GM19324 (cell line): ENCODE measurements at regions not wholly inside any gene's neighbourhood (a gene's known extent, or its start where the extent isn't known, plus 50 kb on each side); places are given as distances from the start of the nearest gene placed in this dataset.
"Not testable (repeated sequence)": the region's sequence is repeated elsewhere in the genome, so short reads cannot be mapped to it uniquely, and the experiment has no call there.

Experiments
- ATAC-seq: cut with Tn5 transposase; IDR thresholded peaks from one replicate; pipeline ENCODE4 v1.9.1; 2021; ENCODE audit warnings: mild to moderate bottlenecking, moderate library complexity; ENCODE audit not compliant: unreplicated experiment, low FRiP score

GRCh38 chr17:70423562-70423961, 254.2 kb downstream of the KCNJ2 start:
- no peak for ATAC-seq

DNA sequence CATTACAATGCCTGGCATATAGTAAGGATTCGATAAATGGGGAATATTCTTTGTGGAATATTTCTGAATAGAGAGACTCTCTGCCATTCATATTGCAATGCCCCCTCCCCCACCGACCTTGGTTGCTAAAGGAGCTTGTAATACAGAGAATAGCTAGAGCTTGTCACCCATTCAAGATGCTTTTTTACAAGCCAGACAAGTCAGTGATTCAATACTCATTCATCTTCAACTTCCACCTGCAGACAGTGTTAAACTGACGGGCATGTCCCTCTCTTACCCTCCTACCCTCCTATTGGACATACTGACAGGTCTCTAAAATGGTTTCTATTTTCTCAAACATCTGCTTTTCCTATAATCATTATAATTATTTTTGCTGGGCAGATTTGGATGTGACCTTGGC, 257.4 kb downstream of the KCNJ2 start:
- no peak for ATAC-seq

DNA sequence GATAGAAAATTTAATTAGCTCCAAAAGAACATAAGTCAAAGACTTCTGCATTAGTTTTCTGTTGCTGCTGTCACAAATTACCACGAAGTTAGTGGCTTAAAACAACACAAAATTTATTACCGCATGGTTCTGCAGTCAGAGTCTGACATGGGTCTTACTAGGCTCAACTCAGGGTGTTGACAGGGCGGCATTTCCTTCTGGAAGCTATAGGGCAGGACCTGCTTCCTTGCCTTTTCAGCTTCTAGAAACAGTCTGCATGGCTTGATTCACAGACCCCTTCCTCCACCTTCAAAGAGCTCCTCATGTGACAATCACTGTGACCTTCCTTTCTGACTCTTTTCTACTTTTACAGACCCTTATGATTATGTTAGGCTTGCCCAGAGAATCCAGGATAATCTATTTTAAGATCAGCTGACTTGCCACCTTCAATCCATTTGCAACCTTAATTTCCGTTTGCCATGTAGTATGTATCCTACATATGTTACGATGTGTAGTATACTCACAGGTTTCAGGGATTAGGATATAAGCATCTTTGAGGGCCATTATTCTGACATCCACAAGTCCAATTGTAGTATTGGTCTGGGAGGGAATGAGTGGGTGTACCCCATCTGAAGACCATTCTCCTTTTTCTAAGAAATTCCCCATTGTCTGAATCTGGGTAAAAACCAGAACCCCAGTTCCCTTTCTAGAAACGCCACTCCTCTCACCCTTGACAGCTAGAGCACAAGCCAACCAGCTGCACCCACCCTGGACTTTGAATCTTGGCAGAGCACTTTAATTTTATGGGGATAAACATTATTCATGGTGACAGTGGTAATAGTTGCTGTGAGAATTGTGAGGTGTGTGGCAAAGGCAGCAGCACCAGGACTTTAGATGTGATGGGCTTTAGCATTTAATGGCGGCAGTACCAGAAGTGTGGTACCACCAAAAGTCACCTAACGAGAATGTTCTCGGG, 265.5 kb downstream of the KCNJ2 start:
- no peak for ATAC-seq

GRCh38 chr17:70437656-70438055, 268.3 kb downstream of the KCNJ2 start:
- ATAC-seq: no peak

DNA sequence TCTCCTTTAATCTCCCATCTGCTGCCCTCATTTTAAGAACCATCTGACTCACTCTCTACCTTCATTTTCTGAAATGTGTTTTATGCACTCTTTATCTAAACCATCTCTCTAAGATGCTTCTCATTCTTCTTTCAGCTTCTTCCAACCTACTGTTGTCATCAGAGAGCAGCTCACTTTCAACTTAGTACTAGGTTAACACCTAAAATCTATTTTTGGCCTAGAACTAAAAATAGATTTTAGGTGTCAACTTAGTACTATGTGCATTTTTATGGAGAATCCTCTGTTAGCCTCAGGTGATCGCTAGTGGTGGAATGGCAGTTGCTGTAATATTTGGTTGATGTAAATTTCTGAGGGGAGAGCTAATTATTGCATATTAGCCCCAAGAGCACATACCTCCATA, 277.1 kb downstream of the KCNJ2 start:
- ATAC-seq: no peak

DNA sequence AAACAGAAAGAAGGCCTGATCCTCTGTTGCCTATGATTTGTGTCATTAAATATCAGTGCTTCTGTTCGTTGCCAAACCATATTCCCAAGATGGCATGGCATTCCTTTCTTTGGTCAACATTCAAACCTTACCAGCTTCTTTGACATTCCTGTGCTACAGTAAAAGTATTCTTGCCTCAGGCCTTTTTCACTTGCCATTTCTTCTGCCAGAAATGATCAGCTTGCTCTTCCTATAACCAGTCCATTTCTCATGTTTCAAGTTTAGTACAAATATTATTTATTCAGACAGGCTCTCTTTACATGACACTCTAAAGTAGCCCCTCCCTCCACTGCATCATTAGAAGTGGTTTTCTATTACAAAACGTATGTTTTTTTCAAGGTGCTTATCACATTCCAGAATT, 278.3 kb downstream of the KCNJ2 start:
- no peak for ATAC-seq

- not testable (repeated sequence) for ATAC-seq
Observed at GRCh38 chr17:70453075-70453474, 283.7 kb downstream of the KCNJ2 start.

GRCh38 chr17:70454377-70454776, 285.0 kb downstream of the KCNJ2 start:
- ATAC-seq: no peak

- ATAC-seq: no peak
Observed at GRCh38 chr17:70454908-70455307, 285.6 kb downstream of the KCNJ2 start.

DNA sequence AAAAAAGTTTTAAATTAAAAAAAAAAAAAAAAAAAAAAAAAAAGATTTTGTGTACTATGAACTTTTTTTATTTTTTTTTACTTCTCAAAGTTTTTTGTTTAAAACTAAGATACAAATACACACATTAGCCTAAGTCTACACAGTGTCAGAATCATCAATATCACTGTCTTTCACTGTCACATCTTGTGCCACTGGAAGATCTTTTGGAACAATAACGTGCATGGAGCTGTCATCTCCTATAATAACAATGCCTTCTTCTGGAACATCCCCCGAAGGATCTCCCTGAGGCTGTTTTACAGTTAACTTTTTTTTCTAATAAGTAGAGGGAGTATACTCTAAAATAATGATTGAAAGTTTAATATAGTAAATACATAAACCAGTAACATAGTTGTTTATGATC, 295.7 kb downstream of the KCNJ2 start:
- ATAC-seq: no peak

DNA sequence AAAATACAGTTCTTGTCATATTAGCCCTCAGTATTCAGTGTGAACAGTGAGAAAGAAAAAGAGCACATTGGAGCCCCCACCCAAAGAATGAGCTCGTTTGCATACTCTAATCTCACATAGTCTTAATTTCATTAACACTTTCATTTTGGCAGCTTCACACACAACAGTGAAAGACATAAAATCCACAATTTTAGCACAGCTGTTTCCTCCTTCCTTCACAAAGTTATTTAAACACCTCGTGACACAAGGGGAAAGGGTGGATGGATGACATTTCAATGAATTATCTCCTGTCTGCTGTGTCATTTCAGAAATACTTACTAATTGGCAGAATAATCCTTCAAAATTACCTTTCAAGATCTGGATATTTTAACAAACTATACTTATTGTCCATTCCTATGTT, 299.3 kb downstream of the KCNJ2 start:
- no peak for ATAC-seq

- ATAC-seq: no peak
Observed at GRCh38 chr17:70473049-70473448, 303.7 kb downstream of the KCNJ2 start.

- ATAC-seq: no peak
Observed at GRCh38 chr17:70476368-70476767, 307.0 kb downstream of the KCNJ2 start.

GRCh38 chr17:70478902-70479301, 309.6 kb downstream of the KCNJ2 start:
- no peak for ATAC-seq

- ATAC-seq: no peak
Observed at GRCh38 chr17:70479779-70480178, 310.4 kb downstream of the KCNJ2 start.

GRCh38 chr17:70483624-70484023, 314.3 kb downstream of the KCNJ2 start:
- no peak for ATAC-seq

- no peak for ATAC-seq
Observed at GRCh38 chr17:70484050-70484449, 314.7 kb downstream of the KCNJ2 start.

- no peak for ATAC-seq
Observed at GRCh38 chr17:70484496-70484895, 315.2 kb downstream of the KCNJ2 start.

DNA sequence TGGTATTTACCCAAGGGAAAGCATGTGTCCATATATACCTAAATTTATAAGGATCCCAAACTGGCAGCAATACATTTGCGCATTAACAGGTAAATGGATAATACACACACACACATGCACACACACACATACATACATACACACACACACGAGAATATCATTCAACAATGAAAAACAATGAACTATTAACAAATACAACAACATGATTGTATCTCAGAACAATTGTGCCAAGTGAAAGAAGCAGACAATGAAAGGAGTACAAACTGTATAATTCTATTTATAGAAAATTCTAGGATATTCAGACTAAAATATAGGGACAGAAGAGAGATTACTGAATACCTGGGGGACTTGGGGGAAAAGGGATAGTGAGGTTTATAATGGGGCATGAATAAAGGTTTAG, 323.0 kb downstream of the KCNJ2 start:
- ATAC-seq: no peak

DNA sequence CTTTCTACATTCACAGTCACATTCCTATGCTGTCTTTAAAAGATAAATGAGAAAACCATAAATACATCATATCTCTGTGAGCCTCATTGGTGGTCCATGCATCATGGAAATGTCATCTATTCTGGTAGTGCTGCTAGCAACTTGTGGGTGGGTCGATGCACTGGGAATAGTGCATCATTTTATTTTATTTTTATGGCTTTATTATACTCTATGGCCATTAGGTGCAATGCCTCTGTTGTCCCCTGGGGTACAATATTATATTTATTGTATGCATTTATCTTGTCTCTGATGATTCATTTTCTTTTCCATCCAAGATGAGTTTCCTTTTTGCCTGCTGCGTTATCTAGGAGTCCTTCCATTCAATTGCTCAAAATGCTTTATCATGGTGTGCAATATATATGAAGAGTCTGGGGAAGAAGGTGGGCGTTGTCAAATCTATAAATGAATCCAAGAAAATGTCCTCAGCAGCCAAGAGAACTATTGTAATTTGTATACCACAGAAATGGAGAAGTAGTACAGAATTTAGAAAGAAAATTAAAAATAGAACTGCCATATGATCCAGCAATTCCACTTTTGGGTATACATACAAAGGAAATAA, 324.0 kb downstream of the KCNJ2 start:
- no peak for ATAC-seq

DNA sequence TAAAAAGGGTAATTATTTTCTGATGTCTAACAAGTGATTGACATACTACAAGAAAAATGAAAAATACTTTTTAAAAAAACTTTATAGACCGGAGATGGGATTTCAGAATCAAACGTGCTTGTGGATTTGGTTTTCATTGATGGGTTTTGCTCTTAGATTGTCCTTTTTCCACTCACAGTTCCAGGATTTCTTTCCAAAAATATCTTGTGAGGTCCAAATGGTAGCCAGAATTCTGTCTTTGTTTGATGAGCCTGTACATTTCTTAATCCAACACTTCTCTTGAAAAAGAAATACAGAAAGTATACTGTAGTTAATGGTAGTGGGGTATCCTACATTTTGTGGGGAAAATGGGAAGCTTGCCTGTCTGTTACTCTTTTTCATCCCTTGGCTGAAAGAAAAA, 329.3 kb downstream of the KCNJ2 start:
- no peak for ATAC-seq
